OCI-LY3 (cell line): ENCODE measurements at regions not wholly inside any gene's neighbourhood (a gene's known extent, or its start where the extent isn't known, plus 50 kb on each side); places are given as distances from the start of the nearest gene placed in this dataset.

Source experiments
- H2AFZ ChIP-seq: fragments of 200-600, 300-600 bp; shearing (Covaris generic); 2 replicates; pipeline ENCODE4 v1.6.0; 2014; ENCODE audit warnings: antibody characterized with exemption, low read depth, low read length
- H3K27ac ChIP-seq: fragments of 200-600, 300-600 bp; sonication (generic); 2 replicates; pipeline ENCODE4 v1.5.1; 2014; ENCODE audit warnings: mild to moderate bottlenecking, low read length, moderate library complexity, mixed read lengths
- H3K27me3 ChIP-seq: fragments of 200-600, 300-600 bp; sonication (generic); 2 replicates; pipeline ENCODE4 v1.6.1; 2014; ENCODE audit warnings: low read depth, low read length, mixed read lengths
- H3K36me3 ChIP-seq: fragments of 200-600, 300-600 bp; sonication (generic); replicated peaks from 2 replicates; pipeline ENCODE3; 2014; ENCODE audit warnings: low read depth, low read length, mixed read lengths
- H3K4me1 ChIP-seq: fragments of 300-600, 200-600 bp; sonication (generic); 2 replicates; pipeline ENCODE4 v1.6.1; 2014; ENCODE audit warnings: low read length, mixed read lengths
- H3K4me2 ChIP-seq: fragments of 200-600, 300-600 bp; sonication (generic); 2 replicates; pipeline ENCODE4 v1.6.1; 2014; ENCODE audit warnings: low read length, mixed read lengths
- H3K4me3 ChIP-seq: fragments of 300-600, 200-600 bp; sonication (generic); 2 replicates; pipeline ENCODE4 v1.5.1; 2014; ENCODE audit warnings: antibody characterized with exemption, mild to moderate bottlenecking, low read length, moderate library complexity
- H3K79me2 ChIP-seq: fragments of 300-600, 200-600 bp; shearing (Covaris generic); 2 replicates; pipeline ENCODE4 v1.6.1; 2014; ENCODE audit warnings: mild to moderate bottlenecking, low read length, mixed read lengths
- H3K9ac ChIP-seq: fragments of 300-600, 200-600 bp; shearing (Covaris generic); 2 replicates; pipeline ENCODE4 v1.6.0; 2014; ENCODE audit warnings: mild to moderate bottlenecking, low read length, moderate library complexity
- H3K9me3 ChIP-seq: fragments of 200-600, 300-600 bp; shearing (Covaris generic); 2 replicates; pipeline ENCODE4 v1.6.1; 2014; ENCODE audit warnings: low read length, mixed read lengths; ENCODE audit not compliant: insufficient read depth
- H4K20me1 ChIP-seq: fragments of 200-600, 300-600 bp; sonication (generic); 2 replicates; pipeline ENCODE4 v1.6.1; 2016; ENCODE audit warnings: low read length, mixed read lengths; ENCODE audit not compliant: insufficient read depth
- EZH2phosphoT487 ChIP-seq: fragments of 200-600 bp; shearing (Covaris generic); IDR thresholded peaks from 2 replicates; pipeline ENCODE4 v1.6.1; 2018; ENCODE audit warnings: antibody characterized with exemption, mixed run types, low read depth
- TF ChIP-seq, protein P1 (sequence below): fragments of 200-600, 300-600 bp; sonication (generic); IDR thresholded peaks from 2 replicates; pipeline ENCODE4 v1.5.1; 2014; ENCODE audit warnings: antibody characterized with exemption, low read length, low read depth

DNA sequence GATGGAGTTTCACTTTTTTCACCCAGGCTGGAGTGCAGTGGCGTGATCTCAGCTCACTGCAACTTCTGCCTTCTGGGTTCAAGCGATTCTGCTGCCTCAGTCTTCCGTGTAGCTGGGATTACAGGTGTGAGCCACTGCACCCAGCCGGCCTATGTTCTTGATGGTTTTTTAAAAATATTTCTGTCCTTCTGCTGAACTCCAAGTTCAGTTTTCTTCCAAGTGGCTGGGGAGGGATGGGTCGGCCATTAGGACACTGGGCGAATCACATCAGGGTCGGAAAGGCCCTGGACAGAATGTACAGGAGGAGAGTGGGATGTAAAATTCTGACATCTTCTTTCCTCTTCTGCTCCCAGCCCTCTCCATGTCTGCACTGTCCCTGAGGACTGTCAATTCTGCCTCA, 289.6 kb downstream of the PTPRU start:
- H3K36me3 ChIP-seq, result no peaks in the 10 kb centered on the region
- H4K20me1 ChIP-seq, result no peaks in the 10 kb centered on the region
- no peak overlapping the region for H3K27ac ChIP-seq
- no peaks in the 10 kb centered on the region for H3K79me2 ChIP-seq
- no peaks in the 10 kb centered on the region for H3K27me3 ChIP-seq
- no peaks in the 10 kb centered on the region for H3K4me1 ChIP-seq
- H3K4me2 ChIP-seq, result no peak overlapping the region
- H2AFZ ChIP-seq, result no peak overlapping the region
- H3K4me3 ChIP-seq, result no peak overlapping the region
- no peak overlapping the region for H3K9ac ChIP-seq
- TF ChIP-seq, protein P1, sequence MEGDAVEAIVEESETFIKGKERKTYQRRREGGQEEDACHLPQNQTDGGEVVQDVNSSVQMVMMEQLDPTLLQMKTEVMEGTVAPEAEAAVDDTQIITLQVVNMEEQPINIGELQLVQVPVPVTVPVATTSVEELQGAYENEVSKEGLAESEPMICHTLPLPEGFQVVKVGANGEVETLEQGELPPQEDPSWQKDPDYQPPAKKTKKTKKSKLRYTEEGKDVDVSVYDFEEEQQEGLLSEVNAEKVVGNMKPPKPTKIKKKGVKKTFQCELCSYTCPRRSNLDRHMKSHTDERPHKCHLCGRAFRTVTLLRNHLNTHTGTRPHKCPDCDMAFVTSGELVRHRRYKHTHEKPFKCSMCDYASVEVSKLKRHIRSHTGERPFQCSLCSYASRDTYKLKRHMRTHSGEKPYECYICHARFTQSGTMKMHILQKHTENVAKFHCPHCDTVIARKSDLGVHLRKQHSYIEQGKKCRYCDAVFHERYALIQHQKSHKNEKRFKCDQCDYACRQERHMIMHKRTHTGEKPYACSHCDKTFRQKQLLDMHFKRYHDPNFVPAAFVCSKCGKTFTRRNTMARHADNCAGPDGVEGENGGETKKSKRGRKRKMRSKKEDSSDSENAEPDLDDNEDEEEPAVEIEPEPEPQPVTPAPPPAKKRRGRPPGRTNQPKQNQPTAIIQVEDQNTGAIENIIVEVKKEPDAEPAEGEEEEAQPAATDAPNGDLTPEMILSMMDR, result no peak
- no peak for TF ChIP-seq EZH2phosphoT487
- H3K9me3 ChIP-seq, result peaks cover 8% of the 10 kb centered on the region; the same call in 1 of the 2 replicates

DNA sequence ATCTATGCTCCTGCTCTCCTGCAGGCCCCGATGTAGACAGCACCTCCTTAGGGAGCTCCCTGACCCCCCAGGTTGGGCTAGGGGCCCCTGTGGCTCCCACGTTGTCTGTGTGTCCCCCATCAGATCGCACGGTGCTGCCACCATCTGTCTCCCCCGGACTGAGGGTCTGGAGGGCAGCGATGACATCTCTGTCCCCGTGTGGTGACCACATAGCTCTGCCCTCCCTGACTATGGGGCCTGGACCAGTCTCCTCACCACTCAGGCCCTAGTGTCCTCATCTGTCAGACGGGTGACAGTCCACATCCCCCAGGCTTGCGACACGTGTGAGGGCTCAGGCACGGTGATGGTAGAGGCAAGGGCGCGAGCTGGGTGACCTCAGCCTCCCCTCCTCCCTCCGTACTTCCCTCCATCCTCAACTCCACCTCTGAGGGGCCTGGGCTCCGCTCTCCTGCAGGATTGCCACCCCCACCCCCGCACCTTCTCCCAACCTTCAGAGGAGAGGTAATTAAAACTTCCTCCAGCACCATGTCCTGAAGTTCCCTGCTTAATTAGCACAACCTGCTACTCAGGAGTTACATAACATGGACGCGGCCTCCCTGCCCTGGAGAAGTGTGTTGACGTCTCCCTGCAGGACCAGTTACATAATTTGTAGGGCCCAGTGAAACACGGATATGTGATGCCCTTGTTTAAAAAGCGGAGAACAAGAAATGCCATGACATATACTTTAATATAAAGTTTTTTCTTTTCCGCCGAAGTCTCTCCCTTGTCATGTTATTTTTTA, 288.2 kb downstream of the PTPRU start:
- Histone ChIP-seq H3K36me3 (no peaks in the 10 kb centered on the region), H3K4me3 (no peak overlapping the region), H3K9me3 (0 out of 2 replicates have a peak, but pooled peaks cover under 1% of the 10 kb centered on the region), H3K4me1 (no peaks in the 10 kb centered on the region), H3K27ac (no peak overlapping the region), H2AFZ (no peak overlapping the region), H3K9ac (no peak overlapping the region), H3K4me2 (no peak overlapping the region), H3K27me3 (no peaks in the 10 kb centered on the region), H3K79me2 (no peaks in the 10 kb centered on the region), H4K20me1 (no peaks in the 10 kb centered on the region)
- TF ChIP-seq, protein P1, result no peak
- TF ChIP-seq EZH2phosphoT487, result no peak

DNA sequence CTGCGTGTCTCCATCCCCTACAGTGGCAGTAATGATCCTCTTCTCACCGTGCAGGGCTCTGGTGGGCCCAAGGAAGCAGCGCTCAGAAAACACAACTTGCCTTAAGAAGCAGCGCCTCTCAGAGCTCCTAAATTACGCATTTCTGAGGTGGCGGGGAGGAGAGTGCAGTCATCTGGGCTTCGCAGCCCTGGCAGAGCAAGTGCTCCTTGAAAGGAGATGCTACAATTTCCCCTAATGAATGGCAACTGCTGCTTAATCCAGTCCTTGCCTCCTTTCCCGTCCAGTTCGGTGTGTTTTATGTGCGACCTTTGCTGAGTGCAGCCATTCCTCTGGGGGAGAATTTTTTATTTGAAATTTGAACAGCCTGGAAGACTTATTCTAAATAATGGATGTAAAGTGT, 287.3 kb downstream of the PTPRU start:
- H4K20me1 ChIP-seq, result no peaks in the 10 kb centered on the region
- H3K27me3 ChIP-seq, result no peaks in the 10 kb centered on the region
- no peak overlapping the region for H3K27ac ChIP-seq
- H3K79me2 ChIP-seq, result no peaks in the 10 kb centered on the region
- H3K9ac ChIP-seq, result no peak overlapping the region
- H3K4me2 ChIP-seq, result no peak overlapping the region
- no peak overlapping the region for H2AFZ ChIP-seq
- no peaks in the 10 kb centered on the region for H3K9me3 ChIP-seq
- no peak overlapping the region for H3K4me3 ChIP-seq
- no peak for TF ChIP-seq EZH2phosphoT487
- TF ChIP-seq, protein P1, result no peak
- no peaks in the 10 kb centered on the region for H3K4me1 ChIP-seq
- no peaks in the 10 kb centered on the region for H3K36me3 ChIP-seq

GRCh38 chr1:29523136-29523535, 286.8 kb downstream of the PTPRU start:
- Histone ChIP-seq H3K9ac (no peak overlapping the region), H3K4me2 (no peak overlapping the region), H2AFZ (no peak overlapping the region), H3K4me1 (no peaks in the 10 kb centered on the region), H3K36me3 (no peaks in the 10 kb centered on the region), H3K27ac (no peak overlapping the region), H3K79me2 (no peaks in the 10 kb centered on the region), H3K27me3 (no peaks in the 10 kb centered on the region), H3K4me3 (no peak overlapping the region), H3K9me3 (no peaks in the 10 kb centered on the region), H4K20me1 (no peaks in the 10 kb centered on the region)
- TF ChIP-seq, protein P1, result no peak
- TF ChIP-seq EZH2phosphoT487, result no peak
